ENCODE measurements at regions not wholly inside any gene's neighbourhood (a gene's known extent, or its start where the extent isn't known, plus 50 kb on each side); places are given as distances from the start of the nearest gene placed in this dataset.

DNA sequence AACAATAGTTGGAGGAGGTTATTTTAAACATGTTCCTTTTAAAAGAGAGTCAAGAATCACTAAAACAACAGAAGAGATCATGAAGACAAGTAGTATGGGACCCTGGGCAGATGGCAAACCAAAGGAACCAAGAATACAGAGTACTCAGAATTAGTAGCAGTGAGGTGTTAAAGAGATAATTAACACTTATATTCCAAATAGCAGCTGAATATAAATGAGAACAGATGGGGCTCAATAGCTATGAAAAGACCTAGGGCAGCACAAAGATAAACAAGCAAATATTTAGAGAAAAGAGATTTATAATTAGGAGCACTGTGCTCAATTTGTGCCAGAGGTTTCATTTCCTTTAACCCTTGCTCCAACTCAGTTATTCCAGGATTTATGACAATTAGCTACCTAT lies 159.1 kb downstream of the FAM114A2 start:
- TF ChIP-seq, protein P1, sequence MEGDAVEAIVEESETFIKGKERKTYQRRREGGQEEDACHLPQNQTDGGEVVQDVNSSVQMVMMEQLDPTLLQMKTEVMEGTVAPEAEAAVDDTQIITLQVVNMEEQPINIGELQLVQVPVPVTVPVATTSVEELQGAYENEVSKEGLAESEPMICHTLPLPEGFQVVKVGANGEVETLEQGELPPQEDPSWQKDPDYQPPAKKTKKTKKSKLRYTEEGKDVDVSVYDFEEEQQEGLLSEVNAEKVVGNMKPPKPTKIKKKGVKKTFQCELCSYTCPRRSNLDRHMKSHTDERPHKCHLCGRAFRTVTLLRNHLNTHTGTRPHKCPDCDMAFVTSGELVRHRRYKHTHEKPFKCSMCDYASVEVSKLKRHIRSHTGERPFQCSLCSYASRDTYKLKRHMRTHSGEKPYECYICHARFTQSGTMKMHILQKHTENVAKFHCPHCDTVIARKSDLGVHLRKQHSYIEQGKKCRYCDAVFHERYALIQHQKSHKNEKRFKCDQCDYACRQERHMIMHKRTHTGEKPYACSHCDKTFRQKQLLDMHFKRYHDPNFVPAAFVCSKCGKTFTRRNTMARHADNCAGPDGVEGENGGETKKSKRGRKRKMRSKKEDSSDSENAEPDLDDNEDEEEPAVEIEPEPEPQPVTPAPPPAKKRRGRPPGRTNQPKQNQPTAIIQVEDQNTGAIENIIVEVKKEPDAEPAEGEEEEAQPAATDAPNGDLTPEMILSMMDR (IDR thresholded peaks at IDR 0.05): no peak
- no peak for TF ChIP-seq POLR2AphosphoS5 (IDR thresholded peaks at IDR 0.05)
- TF ChIP-seq EP300 (IDR thresholded peaks at IDR 0.05): no peak
- no peak for TF ChIP-seq POLR2A (IDR thresholded peaks at IDR 0.05)
